ENCODE measurements at regions not wholly inside any gene's neighbourhood (a gene's known extent, or its start where the extent isn't known, plus 50 kb on each side); places are given as distances from the start of the nearest gene placed in this dataset.

- DNase-seq (ENCODE audit: low read depth), result no peak
- no peak for TF ChIP-seq CTCF (IDR thresholded peaks at IDR 0.05; ENCODE audit: insufficient read depth, low read depth, low read length)
- H3K4me3 ChIP-seq (ENCODE audit: low read depth, low read length), result no peak overlapping the region
These were observed 977.8 kb downstream of the FSTL5 start for GRCh38 chr4:161186012-161186411.

GRCh38 chr4:161183729-161184128 is 980.1 kb downstream of the FSTL5 start:
- no peak for TF ChIP-seq CTCF (IDR thresholded peaks at IDR 0.05; ENCODE audit: insufficient read depth, low read depth, low read length)
- DNase-seq (ENCODE audit: low read depth), result no peak
- H3K4me3 ChIP-seq (ENCODE audit: low read depth, low read length), result no peak overlapping the region

- H3K4me3 ChIP-seq (ENCODE audit: low read depth, low read length), result no peak overlapping the region
- DNase-seq (ENCODE audit: low read depth), result no peak
- no peak for TF ChIP-seq CTCF (IDR thresholded peaks at IDR 0.05; ENCODE audit: insufficient read depth, low read depth, low read length)
These were observed 980.9 kb downstream of the FSTL5 start for GRCh38 chr4:161182913-161183312.

GRCh38 chr4:161178310-161178709 is 985.5 kb downstream of the FSTL5 start:
- TF ChIP-seq CTCF (IDR thresholded peaks at IDR 0.05; ENCODE audit: insufficient read depth, low read depth, low read length), result no peak
- H3K4me3 ChIP-seq (ENCODE audit: low read depth, low read length), result no peak overlapping the region

GRCh38 chr4:161172396-161173026 is 991.3 kb downstream of the FSTL5 start:
- TF ChIP-seq CTCF (IDR thresholded peaks at IDR 0.05; ENCODE audit: insufficient read depth, low read depth, low read length), result no peak

More at GRCh38 chr4:161178310-161178709, 985.5 kb downstream of the FSTL5 start:
- DNase-seq (ENCODE audit: low read depth), result no peak

GRCh38 chr4:161167539-161167938 is 996.3 kb downstream of the FSTL5 start:
- TF ChIP-seq CTCF (IDR thresholded peaks at IDR 0.05; ENCODE audit: insufficient read depth, low read depth, low read length), result no peak
- no peak overlapping the region for H3K4me3 ChIP-seq (ENCODE audit: low read depth, low read length)
- DNase-seq (ENCODE audit: low read depth), result no peak

More at GRCh38 chr4:161172396-161173026, 991.3 kb downstream of the FSTL5 start:
- no peak for DNase-seq (ENCODE audit: low read depth)
- H3K4me3 ChIP-seq (ENCODE audit: low read depth, low read length), result no peak overlapping the region

- H3K4me3 ChIP-seq (ENCODE audit: low read depth, low read length), result no peak overlapping the region
- DNase-seq (ENCODE audit: low read depth), result no peak
- no peak for TF ChIP-seq CTCF (IDR thresholded peaks at IDR 0.05; ENCODE audit: insufficient read depth, low read depth, low read length)
These were observed 1003.1 kb downstream of the FSTL5 start for GRCh38 chr4:161160718-161161117.

All from fibroblast of villous mesenchyme (primary cell).